ENCODE measurements at regions not wholly inside any gene's neighbourhood (a gene's known extent, or its start where the extent isn't known, plus 50 kb on each side); places are given as distances from the start of the nearest gene placed in this dataset.

- Histone ChIP-seq H2AFZ (ENCODE audit: low read depth) (no peak overlapping the region), H3F3A (replicated peaks; ENCODE audit: insufficient read depth) (no peaks in the 10 kb centered on the region), H3K9me2 (no peaks in the 10 kb centered on the region), H3K4me1 (ENCODE audit: control insufficient read depth in 1 of 2, insufficient read depth in 2 of 2, low read depth in 1 of 2, low read length in 1 of 2) (peaks cover 0 to 7% of the 10 kb centered on the region in 2 experiments; a peak in 1 of 4 replicates), H3K27ac (ENCODE audit: low read depth in 2 of 2, low read length in 1 of 2) (no peak overlapping the region), H3K4me2 (no peak overlapping the region), H3K27me3 (ENCODE audit: insufficient read depth) (no peaks in the 10 kb centered on the region), H3K9me3 (no peaks in the 10 kb centered on the region), H3K79me2 (ENCODE audit: insufficient read depth) (no peaks in the 10 kb centered on the region), H4K20me1 (ENCODE audit: insufficient read depth) (no peaks in the 10 kb centered on the region), H3K9ac (no peak overlapping the region), H3K4me3 (ENCODE audit: low read depth in 2 of 2, low read length in 1 of 2) (no peak overlapping the region), H3K36me3 (replicated peaks in 1 of 2; ENCODE audit: control insufficient read depth in 1 of 2, insufficient read depth in 2 of 2, low read length in 1 of 2) (no peaks in the 10 kb centered on the region)
- no peak for TF ChIP-seq FOXJ3 (CRISPR knock-in tag; IDR thresholded peaks at IDR 0.05)
- no peak for TF ChIP-seq TEAD4 (IDR thresholded peaks at IDR 0.05; ENCODE audit: borderline replicate concordance, insufficient read depth)
- TF ChIP-seq RFX5 (IDR thresholded peaks at IDR 0.05; ENCODE audit: low read length), result no peak
- TF ChIP-seq TCF12 (IDR thresholded peaks at IDR 0.05), result no peak
- no peak for TF ChIP-seq CTCF (IDR thresholded peaks at IDR 0.05)
- TF ChIP-seq RAD21 (IDR thresholded peaks at IDR 0.05; ENCODE audit: low read length), result no peak
- TF ChIP-seq SMC3 (IDR thresholded peaks at IDR 0.05; ENCODE audit: low read depth, low read length), result no peak
- TF ChIP-seq TAF1 (IDR thresholded peaks at IDR 0.05; ENCODE audit: borderline replicate concordance, low read depth, low read length), result no peak
- no peak for TF ChIP-seq PBX3 (IDR thresholded peaks at IDR 0.05)
- TF ChIP-seq GABPA (IDR thresholded peaks at IDR 0.05; ENCODE audit: low read depth), result no peak
- TF ChIP-seq MXI1 (IDR thresholded peaks at IDR 0.05; ENCODE audit: low read depth, low read length), result no peak
- TF ChIP-seq CHD2 (IDR thresholded peaks at IDR 0.05; ENCODE audit: low read length, partially characterized antibody), result no peak
- TF ChIP-seq RCOR1 (IDR thresholded peaks at IDR 0.05; ENCODE audit: low read length), result no peak
- no peak for TF ChIP-seq REST (IDR thresholded peaks at IDR 0.05; ENCODE audit: low read depth, low read length)
- no peak for TF ChIP-seq EP300 (IDR thresholded peaks at IDR 0.05; ENCODE audit: borderline replicate concordance in 1 of 2, low read depth in 1 of 2, low read length in 1 of 2)
- WGBS (ENCODE audit: low lambda C conversion rate), result 50% methylated on average over 3 of the region's 3 CpGs
- DNase-seq, result no peak
- POLR2A ChIA-PET, result no interaction called here
- CTCF ChIA-PET, result interaction anchor here (1.4 kb wide), 1 partner anchor 31 kb away, joined by 8 read pairs; no protein-coding TSS in a partner anchor
These were observed 53.9 kb upstream of the GPRC5B start for GRCh38 chr16:19938536-19938935.
